ENCODE measurements at regions not wholly inside any gene's neighbourhood (a gene's known extent, or its start where the extent isn't known, plus 50 kb on each side); places are given as distances from the start of the nearest gene placed in this dataset.

DNA sequence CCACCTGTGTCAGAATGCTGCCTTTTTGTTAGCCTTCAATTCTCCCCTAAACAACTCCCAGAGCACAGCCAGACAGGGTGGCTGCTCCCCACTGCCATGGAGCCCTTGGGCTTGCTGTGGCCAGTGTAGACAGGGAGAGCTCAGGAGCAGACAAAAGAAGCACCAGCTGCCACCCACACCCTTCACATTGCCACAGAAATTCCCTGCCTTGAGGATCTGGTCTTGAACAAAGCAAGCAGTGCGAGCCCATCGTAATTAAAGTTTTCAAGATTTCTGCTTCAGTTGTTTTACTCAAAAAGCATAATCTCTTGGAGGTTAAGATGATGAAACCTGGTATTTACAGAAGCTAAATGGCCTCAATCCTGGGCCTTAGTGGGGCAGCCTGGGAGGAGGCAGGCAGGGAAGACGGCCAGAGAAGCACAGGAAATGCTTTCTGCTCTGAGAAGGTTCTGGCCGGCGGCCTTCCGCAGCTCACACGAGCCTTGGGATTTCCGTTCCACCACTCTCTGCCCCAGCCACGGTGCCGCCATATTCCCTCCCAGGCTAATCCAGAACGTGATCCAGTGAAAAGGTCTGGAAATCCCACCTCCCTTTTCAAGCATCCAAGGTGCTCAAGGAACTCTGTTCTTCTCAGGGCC is 535.2 kb downstream of the BCL11B start:
- DNase-seq: no peak
- H3K9me3 Mint-ChIP-seq: peaks cover 9% of the 10 kb centered on the region
- POLR2A ChIA-PET: no interaction called here
- H3K4me3 Mint-ChIP-seq: no peak overlapping the region
- H3K27me3 Mint-ChIP-seq: no peaks in the 10 kb centered on the region
- ATAC-seq (ENCODE audit: low read depth): no peak
- H3K4me1 Mint-ChIP-seq: no peaks in the 10 kb centered on the region
- CTCF ChIA-PET: no interaction called here
- TF ChIP-seq, protein P1, sequence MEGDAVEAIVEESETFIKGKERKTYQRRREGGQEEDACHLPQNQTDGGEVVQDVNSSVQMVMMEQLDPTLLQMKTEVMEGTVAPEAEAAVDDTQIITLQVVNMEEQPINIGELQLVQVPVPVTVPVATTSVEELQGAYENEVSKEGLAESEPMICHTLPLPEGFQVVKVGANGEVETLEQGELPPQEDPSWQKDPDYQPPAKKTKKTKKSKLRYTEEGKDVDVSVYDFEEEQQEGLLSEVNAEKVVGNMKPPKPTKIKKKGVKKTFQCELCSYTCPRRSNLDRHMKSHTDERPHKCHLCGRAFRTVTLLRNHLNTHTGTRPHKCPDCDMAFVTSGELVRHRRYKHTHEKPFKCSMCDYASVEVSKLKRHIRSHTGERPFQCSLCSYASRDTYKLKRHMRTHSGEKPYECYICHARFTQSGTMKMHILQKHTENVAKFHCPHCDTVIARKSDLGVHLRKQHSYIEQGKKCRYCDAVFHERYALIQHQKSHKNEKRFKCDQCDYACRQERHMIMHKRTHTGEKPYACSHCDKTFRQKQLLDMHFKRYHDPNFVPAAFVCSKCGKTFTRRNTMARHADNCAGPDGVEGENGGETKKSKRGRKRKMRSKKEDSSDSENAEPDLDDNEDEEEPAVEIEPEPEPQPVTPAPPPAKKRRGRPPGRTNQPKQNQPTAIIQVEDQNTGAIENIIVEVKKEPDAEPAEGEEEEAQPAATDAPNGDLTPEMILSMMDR (IDR thresholded peaks at IDR 0.05): no peak
- no peak overlapping the region for H3K27ac Mint-ChIP-seq
- intact Hi-C loops (cut with micrococcal nuclease): no loop called here
- H3K36me3 Mint-ChIP-seq (ENCODE audit: low read depth): no peaks in the 10 kb centered on the region

DNA sequence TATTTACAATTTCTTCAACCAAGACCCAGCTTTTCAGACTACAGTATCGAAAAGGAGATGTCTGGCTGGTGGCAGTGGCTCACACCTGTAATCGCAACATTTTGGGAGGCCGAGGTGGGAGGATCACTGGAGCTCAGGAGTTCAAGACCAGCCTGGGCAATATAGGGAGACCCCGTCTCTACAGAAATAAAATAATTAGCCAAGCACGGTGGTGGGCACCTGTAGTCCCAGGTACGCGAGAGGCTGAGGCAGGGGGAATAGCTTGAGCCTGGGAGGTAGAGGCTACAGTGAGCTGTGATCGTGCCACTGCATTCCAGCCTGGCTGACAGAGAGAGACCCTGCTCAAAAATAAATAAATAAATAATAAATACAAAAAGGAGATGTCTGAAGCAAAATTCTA is 530.5 kb downstream of the BCL11B start:
- ATAC-seq (ENCODE audit: low read depth): no peak
- POLR2A ChIA-PET: no interaction called here
- TF ChIP-seq, protein P1 (IDR thresholded peaks at IDR 0.05): no peak
- no peak for DNase-seq
- Mint-ChIP-seq H3K27me3 (no peaks in the 10 kb centered on the region), H3K4me3 (no peak overlapping the region), H3K36me3 (ENCODE audit: low read depth) (no peaks in the 10 kb centered on the region), H3K27ac (no peak overlapping the region), H3K4me1 (no peaks in the 10 kb centered on the region), H3K9me3 (peaks cover 7% of the 10 kb centered on the region)
- intact Hi-C loops (cut with micrococcal nuclease): no loop called here
- CTCF ChIA-PET: no interaction called here

DNA sequence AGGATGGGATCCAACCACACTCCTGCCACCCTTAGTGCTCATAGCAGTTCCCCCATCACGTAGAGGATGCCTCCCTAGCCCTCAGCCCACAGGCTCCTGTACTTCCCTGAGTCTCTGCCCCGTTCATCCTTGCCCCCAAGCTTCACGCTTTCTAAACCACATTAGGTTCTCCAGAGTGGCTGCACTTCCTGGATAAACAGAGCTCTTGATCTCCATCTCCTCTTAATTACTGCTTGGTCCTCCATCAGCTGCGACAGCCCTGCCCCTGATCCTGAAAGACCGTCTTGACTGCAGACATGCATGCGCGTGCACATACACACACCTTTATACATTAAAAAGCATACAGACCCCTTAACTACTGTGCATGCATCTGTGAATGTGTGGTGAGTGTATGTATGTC is 530.0 kb downstream of the BCL11B start:
- POLR2A ChIA-PET: no interaction called here
- Mint-ChIP-seq H3K36me3 (ENCODE audit: low read depth) (no peaks in the 10 kb centered on the region), H3K4me3 (no peak overlapping the region), H3K4me1 (no peaks in the 10 kb centered on the region), H3K27me3 (no peaks in the 10 kb centered on the region), H3K27ac (no peak overlapping the region), H3K9me3 (peaks cover 8% of the 10 kb centered on the region)
- TF ChIP-seq, protein P1 (IDR thresholded peaks at IDR 0.05): no peak
- DNase-seq: no peak
- intact Hi-C loops (cut with micrococcal nuclease): no loop called here
- CTCF ChIA-PET: no interaction called here
- ATAC-seq (ENCODE audit: low read depth): no peak

DNA sequence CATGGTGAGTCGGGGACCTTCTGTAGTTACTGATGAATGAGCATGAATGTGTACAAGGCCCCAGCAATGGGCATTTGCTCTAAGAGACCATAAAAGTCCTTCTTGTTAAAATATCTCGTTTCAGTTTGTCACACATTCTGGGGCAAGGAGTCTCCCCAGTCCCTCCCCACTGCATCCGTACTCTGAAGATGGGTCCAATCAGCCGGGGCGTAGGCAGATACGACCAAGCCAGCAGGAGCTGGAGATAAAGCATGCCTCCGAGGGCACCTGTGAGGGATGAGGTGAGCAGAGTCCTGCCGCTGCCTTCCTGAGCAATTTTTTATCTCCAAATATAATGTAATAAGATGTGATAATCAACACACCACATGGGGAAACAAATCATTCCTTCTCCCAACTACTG is 528.5 kb downstream of the BCL11B start:
- no peak for DNase-seq
- Mint-ChIP-seq H3K9me3 (peaks cover 8% of the 10 kb centered on the region), H3K27ac (no peak overlapping the region), H3K36me3 (ENCODE audit: low read depth) (no peaks in the 10 kb centered on the region), H3K4me1 (no peaks in the 10 kb centered on the region), H3K4me3 (no peak overlapping the region), H3K27me3 (no peaks in the 10 kb centered on the region)
- CTCF ChIA-PET: no interaction called here
- POLR2A ChIA-PET: no interaction called here
- intact Hi-C loops (cut with micrococcal nuclease): no loop called here
- ATAC-seq (ENCODE audit: low read depth): no peak
- TF ChIP-seq, protein P1 (IDR thresholded peaks at IDR 0.05): no peak

DNA sequence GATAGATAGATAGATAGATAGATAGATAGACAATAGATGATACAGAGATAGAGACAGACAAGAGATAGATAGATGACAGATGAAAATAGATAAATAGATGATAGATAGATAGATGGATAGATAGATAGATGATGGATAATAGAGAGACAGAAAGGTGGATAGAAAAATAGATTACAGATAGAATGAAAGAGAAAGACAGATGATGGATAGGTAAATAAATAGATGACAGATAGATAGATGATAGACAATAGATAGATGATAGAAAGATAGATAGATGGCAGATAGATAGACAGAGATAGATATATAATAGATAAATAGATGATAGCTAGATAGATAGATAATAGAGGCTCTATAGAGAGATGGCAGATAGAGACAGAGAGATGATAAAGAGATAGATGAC is 523.0 kb downstream of the BCL11B start:
- ATAC-seq (ENCODE audit: low read depth) (no peak), DNase-seq (no peak)
- TF ChIP-seq, protein P1 (IDR thresholded peaks at IDR 0.05): no peak
- ChIA-PET POLR2A (no interaction called here), CTCF (no interaction called here)
- Mint-ChIP-seq H3K36me3 (ENCODE audit: low read depth) (no peaks in the 10 kb centered on the region), H3K27ac (no peak overlapping the region), H3K9me3 (peaks cover 7% of the 10 kb centered on the region), H3K4me3 (no peak overlapping the region), H3K4me1 (no peaks in the 10 kb centered on the region), H3K27me3 (no peaks in the 10 kb centered on the region)
- intact Hi-C loops (cut with micrococcal nuclease): no loop called here

All from activated B cell treated with CpG ODN at 0.5 μM for 24 hours (primary cell).